Breast epithelium (tissue), 4 donors: ENCODE measurements at regions not wholly inside any gene's neighbourhood (a gene's known extent, or its start where the extent isn't known, plus 50 kb on each side); places are given as distances from the start of the nearest gene placed in this dataset.

Experiments
- DNase-seq, 2 donors: peaks; one replicate each; pipeline ENCODE4 v3.0.0-alpha.2; 2019; ENCODE audit warnings: low spot score in 2 of 2
- H3K27ac ChIP-seq, 2 donors: fragments of 200-600 bp; sonication (generic) in 1 of 2; one replicate each; pipeline ENCODE4 v1.5.1; 2016 to 2019; ENCODE audit warnings: mild to moderate bottlenecking in 1 of 2
- H3K27me3 ChIP-seq, 2 donors: fragments of 200-600 bp; sonication (generic) in 1 of 2; one replicate each; pipeline versions ENCODE4 v1.5.1 to v1.6.0; 2017 to 2019; ENCODE audit warnings: control low read depth in 1 of 2, mild to moderate bottlenecking in 1 of 2
- H3K36me3 ChIP-seq: fragments of 200-600 bp; one replicate; pipeline ENCODE4 v1.5.1; 2019
- H3K4me1 ChIP-seq, 2 donors: fragments of 200-600 bp; sonication (generic); one replicate each; pipeline ENCODE4 v1.5.1; 2016 to 2019; ENCODE audit warnings: control low read depth in 1 of 2
- H3K4me3 ChIP-seq, 3 donors: fragments of 200-600 bp; sonication (generic); 1 replicate in 2 of 3; 2 replicates in 1 of 3; pipeline ENCODE4 v1.5.1; 2016 to 2019; ENCODE audit warnings: mild to moderate bottlenecking in 3 of 3, moderate library complexity in 2 of 3
- H3K9me3 ChIP-seq, 2 donors: fragments of 200-600 bp; sonication (generic) in 1 of 2; one replicate each; pipeline ENCODE4 v1.5.1; 2016 to 2019; ENCODE audit warnings: control low read depth in 1 of 2
- CTCF ChIP-seq, 3 donors: fragments of 450-650 bp; IDR thresholded peaks; one replicate each; pipeline ENCODE4 v1.5.1; 2016 to 2017; ENCODE audit warnings: antibody characterized with exemption in 3 of 3, mild to moderate bottlenecking in 3 of 3, moderate library complexity in 3 of 3
- POLR2A ChIP-seq: fragments of 450-650 bp; IDR thresholded peaks from one replicate; pipeline ENCODE4 v1.6.1; 2016; ENCODE audit warnings: antibody characterized with exemption, mild to moderate bottlenecking, moderate library complexity
- POLR2AphosphoS5 ChIP-seq, 3 donors: sonication (generic); formaldehyde crosslinking; IDR thresholded peaks; one replicate each; pipeline ENCODE4 v1.6.1; 2017; ENCODE audit warnings: antibody characterized with exemption in 3 of 3
- intact Hi-C: fragments of 100-400 bp; cut with DNase I; formaldehyde crosslinking; loops from one replicate; pipeline ENCODE4 v1.15.1; 2023; ENCODE audit warnings: low total_unique reads

GRCh38 chr10:55476129-55476528, 675.1 kb upstream of the PCDH15 start:
- Histone ChIP-seq H3K4me3 (no peak overlapping the region), H3K27me3 (no peaks in the 10 kb centered on the region), H3K27ac (no peak overlapping the region), H3K4me1 (no peaks in the 10 kb centered on the region), H3K36me3 (no peaks in the 10 kb centered on the region), H3K9me3 (peaks cover 0 to 8% of the 10 kb centered on the region in 2 donors)
- DNase-seq = no peak
- TF ChIP-seq POLR2A = no peak
- TF ChIP-seq CTCF (IDR thresholded peaks at IDR 0.05) = no peak
- no peak for TF ChIP-seq POLR2AphosphoS5 (IDR thresholded peaks at IDR 0.05)
- intact Hi-C loops = no loop called here

GRCh38 chr10:55474258-55474657, 673.2 kb upstream of the PCDH15 start:
- Histone ChIP-seq H3K4me1 (no peaks in the 10 kb centered on the region), H3K36me3 (no peaks in the 10 kb centered on the region), H3K9me3 (no peaks in the 10 kb centered on the region), H3K4me3 (no peak overlapping the region), H3K27me3 (no peaks in the 10 kb centered on the region), H3K27ac (no peak overlapping the region)
- no peak for TF ChIP-seq POLR2AphosphoS5 (IDR thresholded peaks at IDR 0.05)
- no peak for TF ChIP-seq POLR2A
- TF ChIP-seq CTCF (IDR thresholded peaks at IDR 0.05) = no peak
- intact Hi-C loops = no loop called here
- DNase-seq = no peak

GRCh38 chr10:55470840-55471239, 669.8 kb upstream of the PCDH15 start:
- H3K9me3 ChIP-seq = no peaks in the 10 kb centered on the region
- TF ChIP-seq CTCF (IDR thresholded peaks at IDR 0.05) (no peak), POLR2AphosphoS5 (IDR thresholded peaks at IDR 0.05) (no peak), POLR2A (no peak)
- intact Hi-C loops = no loop called here
- H3K27ac ChIP-seq = no peak overlapping the region
- H3K4me3 ChIP-seq = no peak overlapping the region
- H3K36me3 ChIP-seq = no peaks in the 10 kb centered on the region
- no peaks in the 10 kb centered on the region for H3K4me1 ChIP-seq
- H3K27me3 ChIP-seq = no peaks in the 10 kb centered on the region
- DNase-seq = no peak

- Histone ChIP-seq H3K27ac (no peak overlapping the region), H3K4me1 (no peaks in the 10 kb centered on the region), H3K9me3 (no peaks in the 10 kb centered on the region), H3K36me3 (no peaks in the 10 kb centered on the region), H3K4me3 (no peak overlapping the region), H3K27me3 (no peaks in the 10 kb centered on the region)
- no peak for TF ChIP-seq CTCF (IDR thresholded peaks at IDR 0.05)
- no peak for TF ChIP-seq POLR2A
- TF ChIP-seq POLR2AphosphoS5 (IDR thresholded peaks at IDR 0.05) = no peak
- DNase-seq = no peak
- intact Hi-C loops = no loop called here
These were observed 665.9 kb upstream of the PCDH15 start for GRCh38 chr10:55466806-55467504.

- Histone ChIP-seq H3K9me3 (no peaks in the 10 kb centered on the region), H3K4me1 (no peaks in the 10 kb centered on the region), H3K27me3 (no peaks in the 10 kb centered on the region), H3K36me3 (no peaks in the 10 kb centered on the region), H3K4me3 (no peak overlapping the region), H3K27ac (no peak overlapping the region)
- intact Hi-C loops = no loop called here
- no peak for TF ChIP-seq POLR2AphosphoS5 (IDR thresholded peaks at IDR 0.05)
- DNase-seq = no peak
These were observed 663.1 kb upstream of the PCDH15 start for GRCh38 chr10:55464083-55464482.

- Histone ChIP-seq H3K9me3 (no peaks in the 10 kb centered on the region), H3K27ac (no peak overlapping the region), H3K36me3 (no peaks in the 10 kb centered on the region), H3K4me3 (no peak overlapping the region), H3K4me1 (no peaks in the 10 kb centered on the region), H3K27me3 (no peaks in the 10 kb centered on the region)
- intact Hi-C loops = no loop called here
- DNase-seq = no peak
- no peak for TF ChIP-seq POLR2A
- TF ChIP-seq CTCF (IDR thresholded peaks at IDR 0.05) = no peak
- TF ChIP-seq POLR2AphosphoS5 (IDR thresholded peaks at IDR 0.05) = no peak
These were observed 659.0 kb upstream of the PCDH15 start for GRCh38 chr10:55460008-55460407.
